ENCODE measurements at regions not wholly inside any gene's neighbourhood (a gene's known extent, or its start where the extent isn't known, plus 50 kb on each side); places are given as distances from the start of the nearest gene placed in this dataset.

DNA sequence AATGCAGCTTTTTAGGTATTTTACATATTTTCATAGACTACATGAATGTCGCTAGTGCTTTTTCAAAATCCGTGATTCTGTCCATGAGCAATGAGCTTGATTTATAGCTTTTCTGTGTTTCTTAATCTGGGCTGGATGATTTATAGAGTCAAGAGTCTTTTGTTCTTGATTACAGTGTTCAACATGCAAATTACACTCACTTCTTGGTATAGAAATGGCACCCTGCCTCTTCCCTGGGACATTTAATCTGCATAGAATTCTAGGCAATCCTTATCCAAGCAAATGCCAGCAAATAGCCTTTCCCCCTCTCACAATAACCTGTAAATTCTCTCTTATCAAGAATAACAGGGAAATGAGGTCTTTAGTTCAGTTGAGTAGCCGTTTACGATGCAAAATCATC, 246.2 kb upstream of the SEMA3C start:
- Histone ChIP-seq H3K9ac (ENCODE audit: low read length) (no peak overlapping the region), H3K9me3 (ENCODE audit: control extremely low read depth in 1 of 3, control insufficient read depth in 2 of 3, insufficient read depth in 1 of 3, low read length in 2 of 3) (peaks cover 0 to 3% (median 0%) of the 10 kb centered on the region in 3 donors), H3K4me1 (ENCODE audit: control insufficient read depth in 2 of 2, insufficient read depth in 2 of 2, low read length in 2 of 2) (no peaks in the 10 kb centered on the region), H2AFZ (ENCODE audit: insufficient read depth, low read depth, low read length, poor library complexity, severe bottlenecking) (no peak overlapping the region), H3K27ac (ENCODE audit: low read length in 2 of 2) (no peak overlapping the region), H3K27me3 (replicated peaks in 1 of 4; ENCODE audit: control extremely low read depth in 1 of 4, control insufficient read depth in 3 of 4, insufficient read depth in 4 of 4, low read length in 3 of 4) (no peaks in the 10 kb centered on the region), H4K20me1 (ENCODE audit: control insufficient read depth, insufficient read depth, low read length, poor library complexity, severe bottlenecking) (no peaks in the 10 kb centered on the region), H3K79me2 (ENCODE audit: control insufficient read depth, insufficient read depth, low read length) (no peaks in the 10 kb centered on the region), H3K4me2 (replicated peaks; ENCODE audit: low read depth, low read length, poor library complexity, severe bottlenecking) (no peak overlapping the region), H3K36me3 (replicated peaks in 1 of 2; ENCODE audit: control extremely low read depth in 1 of 2, control insufficient read depth in 1 of 2, extremely low read depth in 1 of 2, insufficient read depth in 2 of 2, low read length in 1 of 2) (no peaks in the 10 kb centered on the region), H3K4me3 (ENCODE audit: control extremely low read depth in 1 of 5, extremely low read depth in 1 of 5, insufficient read depth in 1 of 5, low read depth in 2 of 5, low read length in 4 of 5) (no peak overlapping the region)
- no peaks in the 10 kb centered on the region for H3K4me1 Mint-ChIP-seq
- CTCF ChIA-PET, result no interaction called here
- ATAC-seq (ENCODE audit: low read depth) (no peak), DNase-seq (no peak)
- TF ChIP-seq EZH2 (IDR thresholded peaks at IDR 0.05; ENCODE audit: borderline replicate concordance, insufficient read depth, low read depth, low read length, poor library complexity, severe bottlenecking), result no peak
- TF ChIP-seq, protein P1, sequence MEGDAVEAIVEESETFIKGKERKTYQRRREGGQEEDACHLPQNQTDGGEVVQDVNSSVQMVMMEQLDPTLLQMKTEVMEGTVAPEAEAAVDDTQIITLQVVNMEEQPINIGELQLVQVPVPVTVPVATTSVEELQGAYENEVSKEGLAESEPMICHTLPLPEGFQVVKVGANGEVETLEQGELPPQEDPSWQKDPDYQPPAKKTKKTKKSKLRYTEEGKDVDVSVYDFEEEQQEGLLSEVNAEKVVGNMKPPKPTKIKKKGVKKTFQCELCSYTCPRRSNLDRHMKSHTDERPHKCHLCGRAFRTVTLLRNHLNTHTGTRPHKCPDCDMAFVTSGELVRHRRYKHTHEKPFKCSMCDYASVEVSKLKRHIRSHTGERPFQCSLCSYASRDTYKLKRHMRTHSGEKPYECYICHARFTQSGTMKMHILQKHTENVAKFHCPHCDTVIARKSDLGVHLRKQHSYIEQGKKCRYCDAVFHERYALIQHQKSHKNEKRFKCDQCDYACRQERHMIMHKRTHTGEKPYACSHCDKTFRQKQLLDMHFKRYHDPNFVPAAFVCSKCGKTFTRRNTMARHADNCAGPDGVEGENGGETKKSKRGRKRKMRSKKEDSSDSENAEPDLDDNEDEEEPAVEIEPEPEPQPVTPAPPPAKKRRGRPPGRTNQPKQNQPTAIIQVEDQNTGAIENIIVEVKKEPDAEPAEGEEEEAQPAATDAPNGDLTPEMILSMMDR (IDR thresholded peaks at IDR 0.05), result no peak
- no peak overlapping the region for H3K4me3 Mint-ChIP-seq
- peaks cover 2% of the 10 kb centered on the region for H3K9me3 Mint-ChIP-seq (ENCODE audit: insufficient read depth)
- no CpG with 5 or more reads among the region's 4 CpGs for WGBS (ENCODE audit: insufficient coverage)
- H3K27me3 Mint-ChIP-seq, result no peaks in the 10 kb centered on the region
- H3K27ac Mint-ChIP-seq, result no peak overlapping the region
- POLR2A ChIA-PET, result no interaction called here
- intact Hi-C loops (cut with micrococcal nuclease), result no loop called here

DNA sequence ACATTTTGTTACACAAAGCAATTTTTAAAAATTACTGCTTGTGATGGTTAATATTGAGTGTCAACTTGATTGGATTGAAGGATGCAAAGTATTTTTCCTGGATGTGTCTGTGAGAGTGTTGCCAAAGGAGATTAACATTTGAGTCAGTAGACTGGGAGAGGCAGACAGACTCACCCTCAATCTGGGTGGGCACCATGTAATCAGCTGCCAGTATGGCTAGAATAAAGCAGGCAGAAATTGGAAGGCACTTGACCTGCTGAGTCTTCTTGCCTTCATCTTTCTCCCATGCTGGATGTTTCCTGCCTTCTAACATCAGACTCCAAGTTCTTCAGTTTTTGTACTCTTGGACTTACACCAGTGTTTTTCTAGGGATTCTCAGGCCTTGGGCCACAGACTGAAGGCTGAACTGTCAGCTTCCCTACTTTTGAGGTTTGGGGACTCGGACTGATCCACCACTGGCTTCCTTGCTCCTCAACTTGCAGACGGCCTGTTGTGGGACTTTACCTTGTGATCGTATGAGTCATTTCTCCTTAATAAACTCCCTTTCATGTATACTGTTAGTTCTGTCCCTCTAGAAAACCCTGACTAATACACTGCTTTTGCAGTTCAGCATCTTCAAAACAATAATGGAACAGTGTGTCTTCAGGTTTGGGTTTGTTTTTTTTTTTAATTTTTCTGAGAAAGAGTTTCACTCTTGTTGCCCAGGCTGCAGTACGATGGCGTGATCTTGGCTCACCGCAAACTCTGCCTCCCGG, 244.1 kb upstream of the SEMA3C start:
- no peak overlapping the region for H3K4me2 ChIP-seq (replicated peaks; ENCODE audit: low read depth, low read length, poor library complexity, severe bottlenecking)
- H4K20me1 ChIP-seq (ENCODE audit: control insufficient read depth, insufficient read depth, low read length, poor library complexity, severe bottlenecking), result no peaks in the 10 kb centered on the region
- POLR2A ChIA-PET, result no interaction called here
- no peak overlapping the region for H2AFZ ChIP-seq (ENCODE audit: insufficient read depth, low read depth, low read length, poor library complexity, severe bottlenecking)
- peaks cover 5% of the 10 kb centered on the region for H3K9me3 Mint-ChIP-seq (ENCODE audit: insufficient read depth)
- no peaks in the 10 kb centered on the region for H3K79me2 ChIP-seq (ENCODE audit: control insufficient read depth, insufficient read depth, low read length)
- H3K4me3 ChIP-seq (ENCODE audit: control extremely low read depth in 1 of 5, extremely low read depth in 1 of 5, insufficient read depth in 1 of 5, low read depth in 2 of 5, low read length in 4 of 5), result no peak overlapping the region
- TF ChIP-seq, protein P1 (IDR thresholded peaks at IDR 0.05), result no peak
- no peak for TF ChIP-seq EZH2 (IDR thresholded peaks at IDR 0.05; ENCODE audit: borderline replicate concordance, insufficient read depth, low read depth, low read length, poor library complexity, severe bottlenecking)
- intact Hi-C loops (cut with micrococcal nuclease), result no loop called here
- no peaks in the 10 kb centered on the region for H3K27me3 Mint-ChIP-seq
- H3K4me3 Mint-ChIP-seq, result no peak overlapping the region
- H3K9ac ChIP-seq (ENCODE audit: low read length), result no peak overlapping the region
- H3K27ac ChIP-seq (ENCODE audit: low read length in 2 of 2), result no peak overlapping the region
- no peak overlapping the region for H3K27ac Mint-ChIP-seq
- CTCF ChIA-PET, result no interaction called here
- DNase-seq, result no peak
- H3K9me3 ChIP-seq (ENCODE audit: control extremely low read depth in 1 of 3, control insufficient read depth in 2 of 3, insufficient read depth in 1 of 3, low read length in 2 of 3), result peaks cover 0 to 3% (median 0%) of the 10 kb centered on the region in 3 donors
- WGBS (ENCODE audit: insufficient coverage), result 83% methylated on average over 1 of the region's 7 CpGs
- H3K4me1 ChIP-seq (ENCODE audit: control insufficient read depth in 2 of 2, insufficient read depth in 2 of 2, low read length in 2 of 2), result no peaks in the 10 kb centered on the region
- no peaks in the 10 kb centered on the region for H3K36me3 ChIP-seq (replicated peaks in 1 of 2; ENCODE audit: control extremely low read depth in 1 of 2, control insufficient read depth in 1 of 2, extremely low read depth in 1 of 2, insufficient read depth in 2 of 2, low read length in 1 of 2)
- no peak for ATAC-seq (ENCODE audit: low read depth)
- no peaks in the 10 kb centered on the region for H3K27me3 ChIP-seq (replicated peaks in 1 of 4; ENCODE audit: control extremely low read depth in 1 of 4, control insufficient read depth in 3 of 4, insufficient read depth in 4 of 4, low read length in 3 of 4)
- H3K4me1 Mint-ChIP-seq, result no peaks in the 10 kb centered on the region

Measured in B cell (primary cell).